K562 (cell line): ENCODE measurements at regions not wholly inside any gene's neighbourhood (a gene's known extent, or its start where the extent isn't known, plus 50 kb on each side); places are given as distances from the start of the nearest gene placed in this dataset.

ENCODE experiments used
- ATAC-seq: fragments of 200-7000 bp; cut with Tn5 transposase; 3 replicates; pipeline ENCODE4 v1.9.1; 2020; ENCODE audit warnings: moderate library complexity
- BruUV-seq: library from RNA; stranded (reverse); fragments of 400-500 nt; replicated peaks from 2 replicates; lab custom pipeline; 2021; lab: Mats Ljungman, UMichigan
- CTCF ChIA-PET: fragments of 300-600 bp; formaldehyde crosslinking; extraction: SDS; loops from one replicate; lab custom pipeline; 2021; ENCODE audit warnings: low intra/inter-chr PET ratio; lab: Yijun Ruan, JAX
- POLR2A ChIA-PET: fragments of 300-600, 350-650 bp; sonication (Branson Sonifier 250); formaldehyde crosslinking; extraction: SDS; loops from one replicate; lab custom pipeline; 2021; ENCODE audit warnings: antibody characterized with exemption, inconsistent platforms; lab: Yijun Ruan, JAX
- DNase-seq, 4 experiments: peaks; one replicate each; pipeline versions ENCODE4 v3.0.0 to v3.0.0-alpha.2; 2011 to 2018; ENCODE audit warnings: low spot score in 3 of 4, mixed read lengths in 3 of 4; ENCODE audit errors: extremely low read depth in 1 of 4
- FAIRE-seq: peaks from 2 replicates; lab custom pipeline; 2011; peaks lifted over from hg19 to GRCh38; lab: Jason Lieb, UNC
- H2AFZ ChIP-seq: 2 replicates; pipeline ENCODE4 v1.6.0; 2011; ENCODE audit warnings: low read depth, low read length, control low read depth, inconsistent platforms
- H3K27ac ChIP-seq: fragments of 200-600 bp; 3 replicates; pipeline ENCODE4 v1.8.0; 2011; ENCODE audit warnings: low read depth, mild to moderate bottlenecking, control low read depth, inconsistent platforms, low read length, moderate library complexity, mixed read lengths; ENCODE audit errors: extremely low read depth
- H3K27me3 ChIP-seq, 2 experiments: fragments of 300-600 bp in 1 of 2; 2 replicates in 1 of 2; 3 replicates in 1 of 2; pipeline versions ENCODE4 v1.6.0 to v1.8.0; 2011; ENCODE audit warnings: inconsistent platforms in 2 of 2, low read length in 2 of 2, mild to moderate bottlenecking in 1 of 2, mixed read lengths in 1 of 2, moderate library complexity in 1 of 2; ENCODE audit not compliant: control insufficient read depth in 2 of 2, insufficient read depth in 2 of 2
- H3K36me3 ChIP-seq: fragments of 300-600 bp; 3 replicates; pipeline ENCODE4 v1.8.0; 2011; ENCODE audit warnings: mild to moderate bottlenecking, low read length, inconsistent platforms; ENCODE audit not compliant: control insufficient read depth, insufficient read depth
- H3K4me1 ChIP-seq, 2 experiments: fragments of 200-600 bp in 1 of 2; replicated peaks in 1 of 2; 2 replicates in 1 of 2; 3 replicates in 1 of 2; pipeline versions ENCODE4 v1.5.1 to v1.8.0; 2011; ENCODE audit warnings: inconsistent platforms in 2 of 2, low read length in 2 of 2, mild to moderate bottlenecking in 1 of 2, mixed read lengths in 1 of 2, moderate library complexity in 1 of 2; ENCODE audit not compliant: control insufficient read depth in 2 of 2, insufficient read depth in 2 of 2
- H3K4me2 ChIP-seq: 2 replicates; pipeline ENCODE4 v1.6.1; 2011; ENCODE audit warnings: low read length, control low read depth, inconsistent platforms, mixed read lengths; ENCODE audit not compliant: insufficient read depth
- H3K4me3 ChIP-seq: fragments of 200-600 bp; sonication (generic), shearing (Covaris generic); 2 replicates; pipeline ENCODE4 v1.5.1; 2016; ENCODE audit warnings: control low read depth, inconsistent platforms
- H3K79me2 ChIP-seq: fragments of 200-600 bp; 3 replicates; pipeline ENCODE4 v1.8.0; 2011; ENCODE audit warnings: low read length, inconsistent platforms; ENCODE audit not compliant: control insufficient read depth, insufficient read depth
- H3K9ac ChIP-seq, 2 experiments: 2 replicates each; pipeline versions ENCODE4 v1.6.0 to v1.6.1; 2011; ENCODE audit warnings: low read depth in 2 of 2, low read length in 2 of 2, control low read depth in 1 of 2, inconsistent platforms in 1 of 2, mild to moderate bottlenecking in 1 of 2, mixed read lengths in 1 of 2; ENCODE audit not compliant: insufficient read depth in 1 of 2
- H3K9me1 ChIP-seq: one replicate; pipeline ENCODE4 v1.6.0; 2011; ENCODE audit warnings: inconsistent platforms, mild to moderate bottlenecking, low read length, moderate library complexity; ENCODE audit not compliant: control insufficient read depth, insufficient read depth
- H3K9me3 ChIP-seq: replicated peaks from 2 replicates; pipeline ENCODE4 v1.5.1; 2011; ENCODE audit warnings: low read depth, low read length, inconsistent platforms; ENCODE audit not compliant: control insufficient read depth, insufficient read depth
- H4K20me1 ChIP-seq: replicated peaks from 2 replicates; pipeline ENCODE4 v1.6.1; 2011; ENCODE audit warnings: low read length, inconsistent platforms, mixed read lengths; ENCODE audit not compliant: control insufficient read depth, insufficient read depth
- CCNT2 ChIP-seq: IDR thresholded peaks from 2 replicates; pipeline ENCODE4 v1.6.1; 2011; ENCODE audit warnings: borderline replicate concordance, low read depth, mild to moderate bottlenecking, moderate library complexity, mixed read lengths, low read length; ENCODE audit not compliant: insufficient read length; ENCODE audit errors: extremely low read depth
- MCM5 ChIP-seq: fragments of 450-650 bp; IDR thresholded peaks from 2 replicates; pipeline ENCODE4 v1.6.1; 2016; ENCODE audit warnings: low read depth
- POLR2AphosphoS2 ChIP-seq: IDR thresholded peaks from 2 replicates; pipeline ENCODE4 v1.6.1; 2012; ENCODE audit warnings: low read length, improper control_type of control experiment
- SPI1 ChIP-seq: IDR thresholded peaks from 2 replicates; pipeline ENCODE4 v1.6.1; 2011; ENCODE audit warnings: low read depth, low read length, control low read depth, borderline replicate concordance
- TFAM ChIP-seq: fragments of 250-450 bp; sonication (Bioruptor Pico); conservative IDR thresholded peaks from 2 replicates; pipeline ENCODE4 v1.5.0; 2021; ENCODE audit warnings: mild to moderate bottlenecking, moderate library complexity
- ZBTB1 ChIP-seq: sonication (generic); formaldehyde crosslinking; IDR thresholded peaks from 2 replicates; pipeline ENCODE4 v1.8.1; 2023; ENCODE audit warnings: missing genetic modification reagents, low read depth, mild to moderate bottlenecking, borderline replicate concordance
- ZC3H11A ChIP-seq: IDR thresholded peaks from 2 replicates; pipeline ENCODE4 v1.6.1; 2012; ENCODE audit warnings: low read depth, low read length, improper control_type of control experiment
- ZKSCAN3 ChIP-seq: fragments of 250-450 bp; sonication (Bioruptor Pico); IDR thresholded peaks from 2 replicates; pipeline ENCODE4 v1.4.0; 2020
- ZNF134 ChIP-seq: fragments of 250-450 bp; sonication (Bioruptor Pico); conservative IDR thresholded peaks from 2 replicates; pipeline ENCODE4 v1.4.0; 2020
- ZNF41 ChIP-seq: fragments of 250-450 bp; sonication (Bioruptor Pico); conservative IDR thresholded peaks from 2 replicates; pipeline ENCODE4 v1.4.0; 2020; ENCODE audit warnings: mild to moderate bottlenecking
- WGBS: fragments of 100-300 bp; shearing (Covaris generic); methylation state at CpG from one replicate; pipeline ENCODE4 v1.1.6; 2016; ENCODE audit warnings: low coverage, mixed read lengths; ENCODE audit not compliant: insufficient coverage; ENCODE audit errors: missing lambda C conversion rate; 5-methylcytosine and 5-hydroxymethylcytosine counted together
- in situ Hi-C: fragments of 300-500 bp; cut with MboI; formaldehyde crosslinking; loops from 4 replicates; pipeline ENCODE4 v1.15.0; 2018; ENCODE audit warnings: inconsistent platforms, mixed read lengths
- intact Hi-C: fragments of 100-400 bp; cut with micrococcal nuclease; formaldehyde crosslinking; loops from 2 replicates; pipeline ENCODE4 v1.14.2; 2022
- TF ChIP-seq, protein P1 (sequence below): fragments of 450-650 bp; conservative IDR thresholded peaks from 2 replicates; pipeline ENCODE4 v1.6.1; 2016; ENCODE audit warnings: missing genetic modification characterization, low read depth, mild to moderate bottlenecking, control low read depth, missing compliant biosample characterization
- TF ChIP-seq, protein P2 (sequence below): fragments of 250-450 bp; sonication (Bioruptor Pico); IDR thresholded peaks from 2 replicates; pipeline ENCODE4 v1.8.0; 2022; ENCODE audit warnings: moderate library complexity, mild to moderate bottlenecking, inconsistent platforms
- TF ChIP-seq, protein P3 (sequence below): sonication (generic); formaldehyde crosslinking; IDR thresholded peaks from 2 replicates; pipeline ENCODE4 v1.8.0; 2022; ENCODE audit warnings: missing genetic modification reagents, mild to moderate bottlenecking, borderline replicate concordance
- TF ChIP-seq, protein P4 (sequence below): fragments of 450-650 bp; formaldehyde crosslinking; IDR thresholded peaks from 2 replicates; pipeline ENCODE4 v1.4.0; 2020; ENCODE audit warnings: mild to moderate bottlenecking
- TF ChIP-seq, protein P5 (sequence below): fragments of 250-450 bp; sonication (Bioruptor Pico); IDR thresholded peaks from 2 replicates; pipeline ENCODE4 v1.9.0; 2021; ENCODE audit warnings: mild to moderate bottlenecking

DNA sequence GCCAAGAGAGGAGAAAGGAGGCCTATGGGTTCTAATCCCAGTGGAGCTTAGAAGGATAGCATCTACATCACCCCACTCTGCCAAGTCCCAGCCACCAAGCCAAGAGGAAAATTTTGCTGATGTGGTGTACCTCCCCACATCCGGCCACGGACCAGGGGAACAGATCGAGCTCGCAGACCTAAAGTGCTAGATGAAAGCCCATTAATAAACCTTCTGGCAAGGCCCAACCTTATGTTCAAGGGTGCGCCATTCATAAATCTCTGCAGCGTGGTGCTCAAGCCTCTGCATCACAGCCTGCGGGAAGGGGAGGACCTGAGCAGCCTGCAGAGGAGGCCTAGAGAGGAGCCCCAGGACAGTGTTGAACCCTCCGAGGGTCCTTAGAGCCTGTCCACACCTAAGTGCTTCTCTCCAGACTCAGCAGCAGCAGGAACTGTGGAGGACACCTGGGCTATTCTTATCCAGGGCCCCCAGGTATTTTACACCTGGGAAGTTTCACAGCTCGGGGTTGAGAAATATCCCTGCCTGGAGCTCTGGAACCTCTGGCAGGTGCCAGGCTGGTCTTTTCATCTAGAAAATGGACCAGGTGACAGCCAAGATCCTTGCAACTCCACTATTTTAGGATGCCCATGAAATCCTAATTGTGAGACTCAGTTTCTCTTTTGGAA is 68.0 kb downstream of the MRPL46 start (continued):
- TF ChIP-seq, protein P1, sequence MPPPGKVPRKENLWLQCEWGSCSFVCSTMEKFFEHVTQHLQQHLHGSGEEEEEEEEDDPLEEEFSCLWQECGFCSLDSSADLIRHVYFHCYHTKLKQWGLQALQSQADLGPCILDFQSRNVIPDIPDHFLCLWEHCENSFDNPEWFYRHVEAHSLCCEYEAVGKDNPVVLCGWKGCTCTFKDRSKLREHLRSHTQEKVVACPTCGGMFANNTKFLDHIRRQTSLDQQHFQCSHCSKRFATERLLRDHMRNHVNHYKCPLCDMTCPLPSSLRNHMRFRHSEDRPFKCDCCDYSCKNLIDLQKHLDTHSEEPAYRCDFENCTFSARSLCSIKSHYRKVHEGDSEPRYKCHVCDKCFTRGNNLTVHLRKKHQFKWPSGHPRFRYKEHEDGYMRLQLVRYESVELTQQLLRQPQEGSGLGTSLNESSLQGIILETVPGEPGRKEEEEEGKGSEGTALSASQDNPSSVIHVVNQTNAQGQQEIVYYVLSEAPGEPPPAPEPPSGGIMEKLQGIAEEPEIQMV (tag), result no peak
- TF ChIP-seq MCM5, result no peak
- TF ChIP-seq, all 486 proteins: peak for 0

DNA sequence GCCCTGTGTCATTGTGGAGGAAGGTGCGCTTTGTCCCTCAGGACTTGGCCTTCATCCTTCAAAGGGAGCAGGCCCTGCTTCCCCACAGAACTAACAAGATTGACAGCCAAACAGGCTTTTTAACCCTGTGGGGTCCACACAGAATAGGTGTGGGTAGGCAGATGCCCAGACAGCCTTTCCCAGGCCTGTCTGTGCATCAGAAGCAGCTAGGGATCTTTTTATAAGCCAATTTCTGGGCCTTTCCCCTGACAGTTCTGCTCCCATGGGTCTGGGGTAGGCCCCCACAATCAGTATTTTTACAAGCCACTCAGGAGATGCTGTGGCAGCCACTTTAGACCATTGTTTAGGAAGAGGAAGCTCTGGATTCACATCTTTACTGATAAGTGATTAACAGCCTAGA is 69.2 kb downstream of the MRPL46 start:
- Histone ChIP-seq H3K27me3 (peaks cover 9 to 27% of the 10 kb centered on the region in 2 experiments), H3K9ac (no peak overlapping the region), H3K9me3 (no peaks in the 10 kb centered on the region), H2AFZ (no peak overlapping the region), H3K36me3 (no peaks in the 10 kb centered on the region), H3K9me1 (no peaks in the 10 kb centered on the region), H3K4me2 (no peak overlapping the region), H3K79me2 (no peaks in the 10 kb centered on the region), H3K4me3 (no peak overlapping the region), H3K27ac (no peak overlapping the region), H3K4me1 (no peaks in the 10 kb centered on the region), H4K20me1 (no peaks in the 10 kb centered on the region)
- CTCF ChIA-PET, result no interaction called here
- intact Hi-C loops (no loop called here), in situ Hi-C loops (no loop called here)
- BruUV-seq, result no TSS peak
- no peak for DNase-seq
- 0% methylated on average over 1 of the region's 1 CpG for WGBS
- FAIRE-seq, result no peak
- POLR2A ChIA-PET, result interaction anchor here (1.2 to 1.8 kb wide), 3 partner anchors 12 to 69 kb away, joined by 3 to 4 read pairs (median 4); partner anchors contain the start of genes MRPL46 and MRPS11
- no peak for ATAC-seq
- TF ChIP-seq, protein P2, sequence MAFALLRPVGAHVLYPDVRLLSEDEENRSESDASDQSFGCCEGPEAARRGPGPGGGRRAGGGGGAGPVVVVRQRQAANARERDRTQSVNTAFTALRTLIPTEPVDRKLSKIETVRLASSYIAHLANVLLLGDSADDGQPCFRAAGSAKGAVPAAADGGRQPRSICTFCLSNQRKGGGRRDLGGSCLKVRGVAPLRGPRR, result no peak
- TF ChIP-seq SPI1, result no peak
- TF ChIP-seq ZC3H11A, result no peak
- TF ChIP-seq POLR2AphosphoS2, result no peak
- TF ChIP-seq, protein P3, sequence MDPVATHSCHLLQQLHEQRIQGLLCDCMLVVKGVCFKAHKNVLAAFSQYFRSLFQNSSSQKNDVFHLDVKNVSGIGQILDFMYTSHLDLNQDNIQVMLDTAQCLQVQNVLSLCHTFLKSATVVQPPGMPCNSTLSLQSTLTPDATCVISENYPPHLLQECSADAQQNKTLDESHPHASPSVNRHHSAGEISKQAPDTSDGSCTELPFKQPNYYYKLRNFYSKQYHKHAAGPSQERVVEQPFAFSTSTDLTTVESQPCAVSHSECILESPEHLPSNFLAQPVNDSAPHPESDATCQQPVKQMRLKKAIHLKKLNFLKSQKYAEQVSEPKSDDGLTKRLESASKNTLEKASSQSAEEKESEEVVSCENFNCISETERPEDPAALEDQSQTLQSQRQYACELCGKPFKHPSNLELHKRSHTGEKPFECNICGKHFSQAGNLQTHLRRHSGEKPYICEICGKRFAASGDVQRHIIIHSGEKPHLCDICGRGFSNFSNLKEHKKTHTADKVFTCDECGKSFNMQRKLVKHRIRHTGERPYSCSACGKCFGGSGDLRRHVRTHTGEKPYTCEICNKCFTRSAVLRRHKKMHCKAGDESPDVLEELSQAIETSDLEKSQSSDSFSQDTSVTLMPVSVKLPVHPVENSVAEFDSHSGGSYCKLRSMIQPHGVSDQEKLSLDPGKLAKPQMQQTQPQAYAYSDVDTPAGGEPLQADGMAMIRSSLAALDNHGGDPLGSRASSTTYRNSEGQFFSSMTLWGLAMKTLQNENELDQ (CRISPR knock-in tag), result no peak
- no peak for TF ChIP-seq ZNF134
- no peak for TF ChIP-seq TFAM (CRISPR knock-in tag)
- TF ChIP-seq, protein P4, sequence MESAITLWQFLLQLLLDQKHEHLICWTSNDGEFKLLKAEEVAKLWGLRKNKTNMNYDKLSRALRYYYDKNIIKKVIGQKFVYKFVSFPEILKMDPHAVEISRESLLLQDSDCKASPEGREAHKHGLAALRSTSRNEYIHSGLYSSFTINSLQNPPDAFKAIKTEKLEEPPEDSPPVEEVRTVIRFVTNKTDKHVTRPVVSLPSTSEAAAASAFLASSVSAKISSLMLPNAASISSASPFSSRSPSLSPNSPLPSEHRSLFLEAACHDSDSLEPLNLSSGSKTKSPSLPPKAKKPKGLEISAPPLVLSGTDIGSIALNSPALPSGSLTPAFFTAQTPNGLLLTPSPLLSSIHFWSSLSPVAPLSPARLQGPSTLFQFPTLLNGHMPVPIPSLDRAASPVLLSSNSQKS (CRISPR knock-in tag), result no peak
- TF ChIP-seq ZBTB1, result no peak
- no peak for TF ChIP-seq ZNF41
- TF ChIP-seq, protein P5, sequence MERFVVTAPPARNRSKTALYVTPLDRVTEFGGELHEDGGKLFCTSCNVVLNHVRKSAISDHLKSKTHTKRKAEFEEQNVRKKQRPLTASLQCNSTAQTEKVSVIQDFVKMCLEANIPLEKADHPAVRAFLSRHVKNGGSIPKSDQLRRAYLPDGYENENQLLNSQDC (CRISPR knock-in tag), result no peak
- no peak for TF ChIP-seq ZKSCAN3 (CRISPR knock-in tag)
- TF ChIP-seq CCNT2, result no peak
